ENCODE measurements at regions not wholly inside any gene's neighbourhood (a gene's known extent, or its start where the extent isn't known, plus 50 kb on each side); places are given as distances from the start of the nearest gene placed in this dataset.

DNA sequence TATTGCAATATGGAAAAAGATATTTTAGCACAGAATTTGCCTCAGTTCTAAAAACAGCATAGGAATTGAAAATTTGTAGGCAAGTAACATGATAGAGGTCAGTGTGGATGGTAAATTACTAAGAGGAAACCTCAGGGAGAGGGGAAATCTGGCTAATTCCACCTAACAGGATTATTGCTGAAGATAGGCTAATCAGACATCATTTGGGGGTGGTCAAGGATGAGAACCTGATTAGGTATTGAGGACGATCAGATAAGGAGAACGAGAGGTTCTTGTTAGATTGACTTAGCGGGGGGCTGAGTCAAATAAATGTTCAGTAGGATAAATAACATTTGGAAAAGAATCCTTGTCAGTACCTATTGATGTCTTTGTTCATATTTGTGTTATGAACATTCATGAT is 543.2 kb upstream of the LRRTM4 start:
- H3K79me2 ChIP-seq (ENCODE audit: control insufficient read depth, insufficient read depth, low read length), result no peaks in the 10 kb centered on the region
- no peaks in the 10 kb centered on the region for H3K4me1 ChIP-seq (ENCODE audit: control insufficient read depth, extremely low read depth, insufficient read depth, low read length)
- no peaks in the 10 kb centered on the region for H3K27me3 ChIP-seq (ENCODE audit: control insufficient read depth, insufficient read depth, low read length)
- H3K27ac ChIP-seq (ENCODE audit: insufficient read depth, low read length), result no peak overlapping the region
- no peak overlapping the region for H3K4me3 ChIP-seq (replicated peaks in 1 of 4; ENCODE audit: control extremely low read depth in 1 of 4, insufficient read depth in 1 of 4, low read depth in 3 of 4, low read length in 4 of 4)
- no peak overlapping the region for H3K9ac ChIP-seq (ENCODE audit: insufficient read depth, low read length)
- DNase-seq (ENCODE audit: low read depth in 2 of 2), result no peak
- TF ChIP-seq EZH2 (IDR thresholded peaks at IDR 0.05; ENCODE audit: low read length, missing control alignments), result no peak
- TF ChIP-seq, protein P1, sequence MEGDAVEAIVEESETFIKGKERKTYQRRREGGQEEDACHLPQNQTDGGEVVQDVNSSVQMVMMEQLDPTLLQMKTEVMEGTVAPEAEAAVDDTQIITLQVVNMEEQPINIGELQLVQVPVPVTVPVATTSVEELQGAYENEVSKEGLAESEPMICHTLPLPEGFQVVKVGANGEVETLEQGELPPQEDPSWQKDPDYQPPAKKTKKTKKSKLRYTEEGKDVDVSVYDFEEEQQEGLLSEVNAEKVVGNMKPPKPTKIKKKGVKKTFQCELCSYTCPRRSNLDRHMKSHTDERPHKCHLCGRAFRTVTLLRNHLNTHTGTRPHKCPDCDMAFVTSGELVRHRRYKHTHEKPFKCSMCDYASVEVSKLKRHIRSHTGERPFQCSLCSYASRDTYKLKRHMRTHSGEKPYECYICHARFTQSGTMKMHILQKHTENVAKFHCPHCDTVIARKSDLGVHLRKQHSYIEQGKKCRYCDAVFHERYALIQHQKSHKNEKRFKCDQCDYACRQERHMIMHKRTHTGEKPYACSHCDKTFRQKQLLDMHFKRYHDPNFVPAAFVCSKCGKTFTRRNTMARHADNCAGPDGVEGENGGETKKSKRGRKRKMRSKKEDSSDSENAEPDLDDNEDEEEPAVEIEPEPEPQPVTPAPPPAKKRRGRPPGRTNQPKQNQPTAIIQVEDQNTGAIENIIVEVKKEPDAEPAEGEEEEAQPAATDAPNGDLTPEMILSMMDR (conservative IDR thresholded peaks at IDR 0.05 in 1 of 2, IDR thresholded peaks at IDR 0.05 in 1 of 2; ENCODE audit: low read depth in 1 of 2, low read length in 2 of 2), result no peak
- H3K9me3 ChIP-seq (ENCODE audit: control insufficient read depth, insufficient read depth, low read depth, low read length), result no peaks in the 10 kb centered on the region
- H3K36me3 ChIP-seq (ENCODE audit: control insufficient read depth, insufficient read depth, low read length), result no peaks in the 10 kb centered on the region
- H4K20me1 ChIP-seq (ENCODE audit: control insufficient read depth, extremely low read depth, insufficient read depth, low read length), result no peaks in the 10 kb centered on the region
- H2AFZ ChIP-seq (ENCODE audit: low read length), result no peak overlapping the region
- no peak overlapping the region for H3K4me2 ChIP-seq (ENCODE audit: extremely low read depth, insufficient read depth, low read length)

DNA sequence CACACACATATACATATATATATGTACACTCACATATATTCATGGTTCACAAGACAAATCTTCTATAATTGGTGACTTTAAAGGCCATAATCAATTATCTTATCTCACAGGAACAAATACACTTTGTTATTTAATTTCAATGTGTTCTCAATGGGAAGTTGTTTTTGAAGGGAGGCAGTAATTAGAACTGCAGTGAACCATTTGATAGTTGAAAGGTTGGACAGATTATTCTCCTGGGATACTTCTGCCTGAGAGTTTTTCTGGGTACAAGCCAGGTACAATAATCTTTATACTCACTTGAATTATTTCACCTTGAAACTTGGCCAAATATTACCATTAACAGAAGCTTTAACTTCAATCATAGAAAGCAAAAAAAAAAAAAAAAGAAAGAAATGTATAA is 546.6 kb upstream of the LRRTM4 start:
- H3K9me3 ChIP-seq (ENCODE audit: control insufficient read depth, insufficient read depth, low read depth, low read length), result no peaks in the 10 kb centered on the region
- no peak overlapping the region for H3K4me2 ChIP-seq (ENCODE audit: extremely low read depth, insufficient read depth, low read length)
- no peak for DNase-seq (ENCODE audit: low read depth in 2 of 2)
- H3K27me3 ChIP-seq (ENCODE audit: control insufficient read depth, insufficient read depth, low read length), result no peaks in the 10 kb centered on the region
- H3K4me1 ChIP-seq (ENCODE audit: control insufficient read depth, extremely low read depth, insufficient read depth, low read length), result no peaks in the 10 kb centered on the region
- no peaks in the 10 kb centered on the region for H3K36me3 ChIP-seq (ENCODE audit: control insufficient read depth, insufficient read depth, low read length)
- TF ChIP-seq, protein P1 (conservative IDR thresholded peaks at IDR 0.05 in 1 of 2, IDR thresholded peaks at IDR 0.05 in 1 of 2; ENCODE audit: low read depth in 1 of 2, low read length in 2 of 2), result no peak
- TF ChIP-seq EZH2 (IDR thresholded peaks at IDR 0.05; ENCODE audit: low read length, missing control alignments), result no peak
- H3K4me3 ChIP-seq (replicated peaks in 1 of 4; ENCODE audit: control extremely low read depth in 1 of 4, insufficient read depth in 1 of 4, low read depth in 3 of 4, low read length in 4 of 4), result no peak overlapping the region
- H3K9ac ChIP-seq (ENCODE audit: insufficient read depth, low read length), result no peak overlapping the region
- no peaks in the 10 kb centered on the region for H3K79me2 ChIP-seq (ENCODE audit: control insufficient read depth, insufficient read depth, low read length)
- H3K27ac ChIP-seq (ENCODE audit: insufficient read depth, low read length), result no peak overlapping the region
- H4K20me1 ChIP-seq (ENCODE audit: control insufficient read depth, extremely low read depth, insufficient read depth, low read length), result no peaks in the 10 kb centered on the region
- H2AFZ ChIP-seq (ENCODE audit: low read length), result no peak overlapping the region

DNA sequence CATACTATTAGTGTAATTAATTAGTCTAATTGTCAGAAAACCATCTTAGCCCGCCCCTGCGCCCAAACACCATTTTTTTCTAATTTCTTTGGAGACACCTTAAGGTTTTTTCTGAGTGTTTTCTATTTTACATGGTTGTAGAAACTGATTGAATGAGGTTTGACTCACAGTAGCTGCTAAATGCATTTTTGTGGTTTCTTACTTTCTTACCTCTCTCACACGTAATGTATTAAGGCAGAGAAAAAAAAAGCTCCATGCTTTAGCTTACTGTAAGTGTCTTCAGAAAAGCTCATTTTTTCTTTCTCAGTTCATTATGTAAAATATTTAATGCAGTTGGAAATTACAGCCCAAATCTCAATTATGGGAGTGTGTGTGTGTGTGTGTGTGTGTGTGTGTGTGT is 548.5 kb upstream of the LRRTM4 start:
- no peaks in the 10 kb centered on the region for H3K9me3 ChIP-seq (ENCODE audit: control insufficient read depth, insufficient read depth, low read depth, low read length)
- H3K27ac ChIP-seq (ENCODE audit: insufficient read depth, low read length), result no peak overlapping the region
- H3K4me1 ChIP-seq (ENCODE audit: control insufficient read depth, extremely low read depth, insufficient read depth, low read length), result no peaks in the 10 kb centered on the region
- H3K4me2 ChIP-seq (ENCODE audit: extremely low read depth, insufficient read depth, low read length), result no peak overlapping the region
- H2AFZ ChIP-seq (ENCODE audit: low read length), result no peak overlapping the region
- H3K36me3 ChIP-seq (ENCODE audit: control insufficient read depth, insufficient read depth, low read length), result no peaks in the 10 kb centered on the region
- TF ChIP-seq, protein P1 (conservative IDR thresholded peaks at IDR 0.05 in 1 of 2, IDR thresholded peaks at IDR 0.05 in 1 of 2; ENCODE audit: low read depth in 1 of 2, low read length in 2 of 2), result no peak
- no peak for TF ChIP-seq EZH2 (IDR thresholded peaks at IDR 0.05; ENCODE audit: low read length, missing control alignments)
- DNase-seq (ENCODE audit: low read depth in 2 of 2), result no peak
- H3K79me2 ChIP-seq (ENCODE audit: control insufficient read depth, insufficient read depth, low read length), result no peaks in the 10 kb centered on the region
- H4K20me1 ChIP-seq (ENCODE audit: control insufficient read depth, extremely low read depth, insufficient read depth, low read length), result no peaks in the 10 kb centered on the region
- no peak overlapping the region for H3K4me3 ChIP-seq (replicated peaks in 1 of 4; ENCODE audit: control extremely low read depth in 1 of 4, insufficient read depth in 1 of 4, low read depth in 3 of 4, low read length in 4 of 4)
- no peaks in the 10 kb centered on the region for H3K27me3 ChIP-seq (ENCODE audit: control insufficient read depth, insufficient read depth, low read length)
- H3K9ac ChIP-seq (ENCODE audit: insufficient read depth, low read length), result no peak overlapping the region
